ENCODE measurements at regions not wholly inside any gene's neighbourhood (a gene's known extent, or its start where the extent isn't known, plus 50 kb on each side); places are given as distances from the start of the nearest gene placed in this dataset.

GRCh38 chr9:28662675-28663074 is 1089.4 kb upstream of the C9orf72 start:
- no peak for TF ChIP-seq CTCF (IDR thresholded peaks at IDR 0.05)
- TF ChIP-seq POLR2AphosphoS5 (IDR thresholded peaks at IDR 0.05; ENCODE audit: low read depth, low read length) = no peak
- TF ChIP-seq REST (IDR thresholded peaks at IDR 0.05; ENCODE audit: insufficient read depth in 1 of 2, low read depth in 2 of 2, low read length in 1 of 2) = no peak
